ENCODE measurements at regions not wholly inside any gene's neighbourhood (a gene's known extent, or its start where the extent isn't known, plus 50 kb on each side); places are given as distances from the start of the nearest gene placed in this dataset.
"Not testable (repeated sequence)": the region's sequence is repeated elsewhere in the genome, so short reads cannot be mapped to it uniquely, and the experiment has no call there.

- DNase-seq, result no peak
These were observed 468.8 kb downstream of the ZWINT start for GRCh38 chr10:55892276-55892675.

- no peak for DNase-seq
These were observed 479.5 kb downstream of the ZWINT start for GRCh38 chr10:55881588-55881987.

- DNase-seq, result no peak
These were observed 487.6 kb downstream of the ZWINT start for GRCh38 chr10:55873485-55873884.

GRCh38 chr10:55870186-55870585 is 490.9 kb downstream of the ZWINT start:
- no peak for DNase-seq

GRCh38 chr10:55867848-55868247 is 493.2 kb downstream of the ZWINT start:
- DNase-seq, result no peak

- DNase-seq, result no peak
These were observed 502.3 kb downstream of the ZWINT start for GRCh38 chr10:55858730-55859129.

- no peak for DNase-seq
These were observed 508.2 kb downstream of the ZWINT start for GRCh38 chr10:55852900-55853299.

- DNase-seq, result no peak
These were observed 523.8 kb downstream of the ZWINT start for GRCh38 chr10:55837273-55837672.

GRCh38 chr10:55822096-55822495 is 539.0 kb downstream of the ZWINT start:
- no peak for DNase-seq

- DNase-seq, result no peak
These were observed 540.6 kb downstream of the ZWINT start for GRCh38 chr10:55820478-55820877.

- DNase-seq, result no peak
These were observed 541.0 kb downstream of the ZWINT start for GRCh38 chr10:55820071-55820470.

- no peak for DNase-seq
These were observed 547.4 kb downstream of the ZWINT start for GRCh38 chr10:55813451-55814170.

- DNase-seq, result no peak
These were observed 558.0 kb downstream of the ZWINT start for GRCh38 chr10:55803055-55803454.

- no peak for DNase-seq
These were observed 559.8 kb downstream of the ZWINT start for GRCh38 chr10:55801353-55801661.

- no peak for DNase-seq
These were observed 560.3 kb downstream of the ZWINT start for GRCh38 chr10:55800602-55801352.

GRCh38 chr10:55793024-55793423 is 568.0 kb downstream of the ZWINT start:
- no peak for DNase-seq

- DNase-seq, result not testable (repeated sequence)
These were observed 570.8 kb downstream of the ZWINT start for GRCh38 chr10:55790276-55790675.

GRCh38 chr10:55786461-55787050 is 574.5 kb downstream of the ZWINT start:
- DNase-seq, result no peak

- DNase-seq, result peak in 1 of 4 experiments; percentile 1
These were observed 578.9 kb downstream of the ZWINT start for GRCh38 chr10:55782181-55782580.

- no peak for DNase-seq
These were observed 594.8 kb downstream of the ZWINT start for GRCh38 chr10:55766212-55766611.

GRCh38 chr10:55750458-55750857 is 610.6 kb downstream of the ZWINT start:
- DNase-seq, result no peak

- DNase-seq, result no peak
These were observed 613.8 kb downstream of the ZWINT start for GRCh38 chr10:55747244-55747643.

GRCh38 chr10:55746002-55746401 is 615.1 kb downstream of the ZWINT start:
- no peak for DNase-seq

- no peak for DNase-seq
These were observed 618.6 kb downstream of the ZWINT start for GRCh38 chr10:55742487-55742886.

All from suppressor macrophage (primary cell).